Stimulated activated CD8-positive, alpha-beta memory T cell treated with anti-CD3 and anti-CD28 coated beads, Interleukin-15, amount 100 ng/mL, for 1 hour (primary cell): ENCODE measurements at regions not wholly inside any gene's neighbourhood (a gene's known extent, or its start where the extent isn't known, plus 50 kb on each side); places are given as distances from the start of the nearest gene placed in this dataset.
"Not testable (repeated sequence)": the region's sequence is repeated elsewhere in the genome, so short reads cannot be mapped to it uniquely, and the experiment has no call there.

Experiments
- DNase-seq: peaks from one replicate; pipeline ENCODE4 v3.0.0-alpha.2; 2020; ENCODE audit warnings: low read depth

DNA sequence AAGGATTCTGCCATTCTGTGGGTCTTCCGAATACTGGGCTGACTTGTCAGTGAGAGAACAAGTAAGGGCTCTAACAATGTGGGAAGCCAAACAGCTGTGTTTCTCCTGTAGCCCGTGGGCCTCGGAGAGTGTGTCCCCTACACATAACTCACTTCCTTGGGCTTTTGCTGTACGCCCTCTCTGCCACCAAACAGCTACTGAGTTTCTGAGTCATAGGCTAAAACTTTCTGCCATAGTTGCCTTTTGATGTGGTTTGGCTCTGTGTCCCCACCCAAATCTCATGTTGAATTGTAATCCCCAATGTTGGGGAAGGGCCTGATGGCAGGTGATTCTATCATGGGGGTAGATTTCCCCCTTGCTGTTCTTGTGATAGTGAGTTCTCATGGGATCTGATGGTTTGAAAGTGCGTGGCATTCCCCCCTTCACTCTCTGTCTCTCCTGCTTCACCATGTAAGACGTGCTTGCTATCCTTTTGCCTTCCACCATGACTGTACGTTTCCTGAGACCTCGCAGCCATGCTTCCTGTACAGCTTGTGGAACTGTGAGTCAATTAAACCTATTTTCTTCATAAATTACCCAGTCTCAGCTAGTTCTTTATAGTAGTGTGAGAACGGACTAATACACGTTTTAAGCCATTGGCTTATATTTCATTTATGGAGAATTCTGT, 194.8 kb upstream of the HMCN1 start:
- DNase-seq, result no peak

- not testable (repeated sequence) for DNase-seq
Measured at GRCh38 chr1:185538309-185538898, 195.8 kb upstream of the HMCN1 start.

DNA sequence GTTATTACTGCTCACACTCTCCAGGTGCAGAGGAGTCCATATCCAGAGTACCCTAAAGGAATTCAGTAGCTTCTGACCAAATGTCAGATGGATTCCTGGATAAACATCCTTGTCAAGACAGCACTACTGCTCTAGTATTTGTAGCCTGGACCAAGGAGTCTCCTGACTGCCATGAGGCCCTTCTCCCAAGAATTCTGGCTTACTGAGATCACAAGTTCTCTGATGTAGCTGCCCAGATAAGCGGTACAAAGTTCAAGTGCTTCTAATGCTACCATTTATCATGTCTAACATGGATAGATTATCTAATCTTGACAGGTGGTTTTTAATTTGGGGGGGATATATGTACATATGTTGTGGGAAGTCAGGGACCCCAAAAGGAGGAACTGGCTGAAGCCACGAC, 196.6 kb upstream of the HMCN1 start:
- no peak for DNase-seq

GRCh38 chr1:185536165-185536920, 197.8 kb upstream of the HMCN1 start:
- no peak for DNase-seq

GRCh38 chr1:185535621-185536020, 198.6 kb upstream of the HMCN1 start:
- no peak for DNase-seq

- no peak for DNase-seq
Measured at GRCh38 chr1:185534801-185535200, 199.4 kb upstream of the HMCN1 start.

DNA sequence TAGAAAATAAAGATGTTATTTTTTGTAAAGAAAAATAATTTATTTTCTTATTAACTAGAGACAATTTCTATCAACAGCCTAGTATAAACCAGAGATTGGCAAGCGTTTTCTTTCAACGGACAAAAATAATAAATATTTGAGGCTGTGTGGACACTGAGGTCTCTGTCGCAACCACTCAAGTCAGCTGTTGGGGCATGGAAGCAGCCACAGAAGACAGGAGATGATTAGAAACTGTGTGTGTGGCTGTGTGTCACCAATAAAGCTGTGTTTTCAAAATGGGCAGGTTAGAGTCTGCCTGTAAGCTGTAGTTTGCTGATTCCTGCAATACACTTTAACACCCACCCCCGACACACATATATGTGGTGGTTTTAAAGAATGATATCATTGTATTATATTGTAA, 200.6 kb upstream of the HMCN1 start:
- no peak for DNase-seq

DNA sequence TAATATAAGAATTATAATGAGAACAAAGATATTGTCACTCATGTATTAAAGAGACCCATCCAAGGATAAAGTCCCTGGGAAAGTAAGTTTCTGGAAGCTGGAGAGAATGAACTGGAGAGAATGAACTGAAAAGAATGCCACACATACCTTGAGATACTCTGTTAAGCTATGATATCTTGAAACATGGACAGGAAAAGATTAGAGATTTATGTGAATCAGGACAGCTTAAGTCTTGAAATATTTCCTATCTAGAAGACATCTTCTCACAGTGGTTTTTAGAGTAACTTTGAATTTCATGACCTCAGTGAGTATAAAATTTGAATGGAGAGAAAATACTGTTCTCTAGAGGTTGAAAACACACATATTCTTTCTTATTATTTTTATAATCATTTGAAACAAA, 201.3 kb upstream of the HMCN1 start:
- DNase-seq, result no peak

DNA sequence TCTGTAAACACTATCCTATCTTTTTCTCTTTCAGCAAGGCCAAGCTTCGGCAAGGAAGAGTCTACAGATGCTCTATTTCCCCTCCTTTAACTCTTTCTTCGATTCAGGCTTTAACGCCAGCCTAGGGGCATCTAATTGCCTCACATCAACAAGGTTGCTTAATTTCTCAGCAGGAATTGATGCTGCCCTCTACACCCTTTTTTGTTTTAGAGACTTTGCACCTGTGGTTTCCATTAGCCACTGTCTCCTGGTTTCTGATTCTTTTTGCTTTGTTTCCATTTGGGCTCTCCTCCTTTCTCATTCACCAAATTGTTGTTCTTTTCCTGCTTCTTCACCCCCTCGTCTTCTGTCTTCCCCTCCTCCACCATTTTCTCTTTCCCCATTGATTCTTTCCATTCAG, 202.4 kb upstream of the HMCN1 start:
- no peak for DNase-seq

GRCh38 chr1:185530215-185530614, 204.0 kb upstream of the HMCN1 start:
- DNase-seq, result no peak

- DNase-seq, result no peak
Measured at GRCh38 chr1:185529673-185530072, 204.5 kb upstream of the HMCN1 start.

DNA sequence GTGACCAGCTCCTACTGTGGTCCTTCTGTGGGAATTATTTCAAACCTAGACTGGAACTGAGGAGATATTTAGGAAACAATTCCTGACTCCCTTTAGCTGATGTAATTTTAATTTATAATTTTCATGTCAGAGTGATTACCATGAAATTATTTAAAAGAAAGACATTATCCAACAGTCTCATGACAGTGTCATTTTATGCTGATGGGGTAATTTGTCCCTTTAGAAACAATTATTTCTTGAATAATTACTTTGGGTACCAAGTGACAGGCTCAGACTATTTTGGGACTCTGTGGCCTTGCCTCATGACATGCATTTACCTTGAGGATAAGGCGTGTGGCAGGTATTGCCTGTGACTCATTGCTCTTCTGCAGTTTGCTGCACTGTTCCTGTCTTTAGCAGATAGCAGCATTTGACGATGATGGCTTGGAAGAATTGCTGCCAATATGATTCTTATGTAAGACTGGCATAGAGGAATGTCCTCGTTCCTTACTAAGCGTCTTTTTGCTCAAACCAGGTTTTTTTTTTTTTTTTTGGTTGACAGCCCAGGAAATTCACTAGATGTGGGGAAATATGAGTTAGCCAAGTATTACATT, 206.0 kb upstream of the HMCN1 start:
- no peak for DNase-seq

DNA sequence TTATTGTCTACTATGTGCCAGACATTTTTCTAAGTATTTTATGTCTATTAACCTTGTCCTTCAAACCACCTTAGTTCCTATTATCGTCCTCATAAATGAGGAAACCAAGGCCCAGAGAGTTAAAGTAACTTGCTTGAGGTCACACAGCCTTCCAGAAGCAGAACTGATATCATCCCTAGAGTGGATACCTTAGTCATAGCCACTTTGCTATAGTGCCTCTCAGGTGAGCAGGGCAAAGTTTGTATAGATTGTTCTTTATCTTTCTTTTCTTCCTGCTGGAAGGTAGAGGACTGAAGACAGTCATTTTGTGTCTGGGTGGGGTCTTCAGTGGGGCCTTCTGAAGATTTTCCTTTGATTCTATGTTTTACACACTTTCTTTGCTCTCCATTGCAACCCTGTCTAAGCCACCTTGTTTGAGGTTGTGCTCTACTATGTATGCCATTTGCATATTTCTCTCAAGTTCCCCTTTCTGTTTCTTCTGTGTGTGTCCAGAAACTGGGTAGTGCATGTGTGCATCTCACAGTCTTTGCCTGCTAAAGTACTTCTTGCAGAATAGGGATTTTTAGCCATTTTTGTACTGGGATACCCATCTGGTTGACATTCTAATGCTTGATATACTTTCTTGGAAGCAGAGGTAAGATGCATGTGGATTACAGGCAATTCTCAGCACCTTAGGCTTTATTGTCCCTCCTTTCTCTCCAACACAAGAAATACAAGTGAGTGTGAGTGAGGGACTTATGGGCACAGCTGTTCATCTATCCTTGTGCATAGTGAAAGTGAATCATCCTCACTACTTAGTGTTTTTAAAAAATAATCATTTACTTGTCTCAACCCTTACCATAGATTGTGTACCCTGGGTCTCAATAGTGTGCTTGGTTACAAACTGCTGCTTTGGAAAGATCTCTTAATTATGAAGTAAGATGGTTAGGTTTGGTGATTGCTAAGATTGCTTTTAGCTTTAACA, 207.6 kb upstream of the HMCN1 start:
- DNase-seq, result no peak

DNA sequence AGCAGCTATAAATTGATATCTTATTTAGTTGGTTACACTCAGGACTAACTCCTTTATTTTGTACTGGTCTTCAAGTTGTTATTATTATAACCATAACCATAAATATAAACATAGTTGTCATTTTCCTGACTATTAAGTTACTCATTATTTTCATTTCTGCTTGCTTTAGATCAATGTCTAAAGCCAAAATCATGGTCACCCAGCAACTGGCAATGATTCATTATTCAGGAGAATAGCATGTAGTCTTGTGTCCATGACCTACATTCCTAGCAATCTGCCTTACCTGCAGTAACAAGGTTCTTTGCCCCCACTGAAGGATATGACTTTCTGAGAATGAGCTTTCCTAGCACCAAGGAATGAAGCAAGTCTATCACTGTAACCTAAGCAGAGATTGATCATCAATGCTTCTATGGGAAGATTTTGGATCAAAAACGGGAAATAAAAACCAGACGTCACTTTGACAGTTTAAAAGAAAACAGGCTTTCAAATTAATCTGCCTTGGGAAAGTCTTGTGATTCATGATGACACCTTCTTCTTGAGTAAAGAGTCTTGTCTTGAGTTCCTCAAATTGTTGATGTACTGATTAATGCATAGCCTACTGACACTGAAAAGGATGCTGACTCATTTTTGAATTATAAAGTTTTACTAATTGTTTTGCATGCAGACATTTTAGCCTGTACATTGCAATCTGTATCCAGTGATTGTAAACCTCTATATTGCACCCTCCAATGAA, 203.3 kb upstream of the IVNS1ABP start:
- DNase-seq, result no peak

- DNase-seq, result no peak
Measured at GRCh38 chr1:185517808-185518419, 200.9 kb upstream of the IVNS1ABP start.

DNA sequence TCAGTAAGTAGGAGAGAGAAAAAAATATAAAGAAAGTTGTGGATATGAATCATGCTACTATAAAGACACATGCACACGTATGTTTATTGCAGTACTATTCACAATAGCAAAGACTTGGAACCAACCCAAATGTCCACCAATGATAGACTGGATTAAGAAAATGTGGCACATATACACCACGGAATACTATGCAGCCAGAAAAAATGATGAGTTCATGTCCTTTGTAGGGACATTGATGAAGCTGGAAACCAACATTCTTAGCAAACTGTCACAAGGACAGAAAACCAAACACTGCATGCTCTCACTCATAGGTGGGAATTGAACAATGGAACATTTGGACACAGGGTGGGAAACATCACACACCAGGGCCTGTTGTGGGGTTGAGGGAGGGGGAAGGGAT, 200.3 kb upstream of the IVNS1ABP start:
- not testable (repeated sequence) for DNase-seq

GRCh38 chr1:185515696-185516095, 198.7 kb upstream of the IVNS1ABP start:
- no peak for DNase-seq

DNA sequence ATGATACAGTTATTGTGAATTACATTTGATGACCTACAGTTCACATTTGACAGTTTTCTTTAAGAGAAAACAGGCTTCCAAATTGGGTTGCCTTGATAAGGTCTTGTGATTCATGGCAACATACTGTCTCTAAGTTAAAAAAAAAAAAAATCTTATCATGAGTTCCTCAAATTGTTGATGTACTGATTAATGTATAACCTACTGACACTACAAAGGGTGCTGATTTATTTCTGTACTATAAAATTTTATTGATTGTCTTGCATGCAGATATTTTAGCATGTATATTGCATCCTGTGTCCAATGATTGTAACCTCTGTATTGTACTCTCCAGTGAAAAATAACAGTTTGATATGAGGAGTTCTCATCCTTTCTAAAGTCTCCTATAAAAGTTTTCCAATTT, 197.3 kb upstream of the IVNS1ABP start:
- no peak for DNase-seq

GRCh38 chr1:185512442-185512841, 195.4 kb upstream of the IVNS1ABP start:
- DNase-seq, result no peak

DNA sequence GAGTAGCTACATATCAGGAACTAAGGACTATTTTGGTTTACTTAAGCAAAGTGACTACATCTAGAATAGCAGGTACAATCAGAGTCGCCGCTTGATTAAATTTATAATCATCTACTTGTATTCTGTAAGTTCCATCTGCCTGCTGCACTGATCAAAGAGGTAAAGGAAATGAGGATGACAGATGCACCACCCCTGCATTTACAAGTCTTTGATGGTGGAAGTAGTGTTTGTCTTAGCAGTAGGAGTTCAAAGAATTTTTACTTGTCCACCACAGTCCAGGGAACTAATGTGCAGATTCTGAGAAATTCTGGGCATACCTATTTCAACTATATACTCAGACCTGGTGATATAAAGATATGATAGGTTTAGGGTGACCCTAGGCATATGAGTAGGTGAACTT, 184.1 kb upstream of the IVNS1ABP start:
- DNase-seq, result no peak
